Activated CD8-positive, alpha-beta memory T cell treated with anti-CD3 and anti-CD28 coated beads for 36 hours (primary cell): ENCODE measurements at regions not wholly inside any gene's neighbourhood (a gene's known extent, or its start where the extent isn't known, plus 50 kb on each side); places are given as distances from the start of the nearest gene placed in this dataset.

Experiments
- CTCF ChIA-PET: fragments of 350-600 bp; sonication (Branson Sonifier 250); formaldehyde crosslinking; loops from one replicate; lab custom pipeline; 2021; ENCODE audit warnings: antibody characterized with exemption; lab: Charles Lee
- POLR2A ChIA-PET: fragments of 350-600 bp; sonication (Branson Sonifier 250); formaldehyde crosslinking; loops from one replicate; lab custom pipeline; 2021; ENCODE audit warnings: antibody characterized with exemption; lab: Charles Lee

DNA sequence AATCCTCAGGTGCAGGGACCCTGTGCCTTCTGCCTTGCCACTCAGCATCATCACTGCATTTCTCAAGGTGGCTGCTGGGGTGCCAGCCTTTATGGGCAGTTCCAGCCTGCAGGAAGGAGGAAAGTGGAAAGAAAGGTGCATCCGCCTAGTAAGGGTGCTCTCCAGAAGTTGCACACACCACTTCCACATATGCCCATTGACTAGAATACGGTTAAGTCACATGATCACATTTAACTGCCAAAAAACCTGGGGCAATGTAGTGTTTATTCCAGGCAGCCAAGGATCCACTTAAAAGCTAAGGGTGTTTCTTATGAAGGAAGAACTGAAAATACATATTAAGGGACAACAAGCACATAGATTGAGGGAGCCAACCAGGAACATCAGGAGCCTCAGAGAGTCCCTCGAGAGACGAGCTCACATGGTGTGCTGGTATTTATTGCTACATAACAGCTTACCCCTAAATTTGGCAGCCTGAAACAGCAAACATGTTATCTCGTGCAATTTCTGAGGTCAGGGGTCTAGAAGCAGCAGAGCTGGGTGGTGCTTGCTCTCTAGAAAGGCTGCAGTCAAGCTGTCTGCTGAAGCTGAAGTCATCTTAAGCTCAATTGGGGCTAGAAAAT, 52.0 kb upstream of the MMP2 start:
- ChIA-PET CTCF (no interaction called here), POLR2A (no interaction called here)
